ENCODE measurements at regions not wholly inside any gene's neighbourhood (a gene's known extent, or its start where the extent isn't known, plus 50 kb on each side); places are given as distances from the start of the nearest gene placed in this dataset.

GRCh38 chr17:55962951-55963401 lies 190.3 kb upstream of the ANKFN1 start:
- TF ChIP-seq, protein P1, sequence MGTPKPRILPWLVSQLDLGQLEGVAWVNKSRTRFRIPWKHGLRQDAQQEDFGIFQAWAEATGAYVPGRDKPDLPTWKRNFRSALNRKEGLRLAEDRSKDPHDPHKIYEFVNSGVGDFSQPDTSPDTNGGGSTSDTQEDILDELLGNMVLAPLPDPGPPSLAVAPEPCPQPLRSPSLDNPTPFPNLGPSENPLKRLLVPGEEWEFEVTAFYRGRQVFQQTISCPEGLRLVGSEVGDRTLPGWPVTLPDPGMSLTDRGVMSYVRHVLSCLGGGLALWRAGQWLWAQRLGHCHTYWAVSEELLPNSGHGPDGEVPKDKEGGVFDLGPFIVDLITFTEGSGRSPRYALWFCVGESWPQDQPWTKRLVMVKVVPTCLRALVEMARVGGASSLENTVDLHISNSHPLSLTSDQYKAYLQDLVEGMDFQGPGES (IDR thresholded peaks at IDR 0.05), result no peak
- TF ChIP-seq CHD1 (IDR thresholded peaks at IDR 0.05; ENCODE audit: low read depth, low read length) (no peak), EZH2 (IDR thresholded peaks at IDR 0.05; ENCODE audit: borderline replicate concordance, control insufficient read depth, low read depth, low read length) (no peak), CHD2 (IDR thresholded peaks at IDR 0.05; ENCODE audit: borderline replicate concordance, low read depth, low read length) (no peak), NFIC (IDR thresholded peaks at IDR 0.05; ENCODE audit: low read depth, low read length) (no peak), RAD21 (IDR thresholded peaks at IDR 0.05; ENCODE audit: insufficient read depth, low read depth, low read length) (no peak), SRF (IDR thresholded peaks at IDR 0.05; ENCODE audit: low read depth in 2 of 2, low read length in 2 of 2) (no peak), POLR2AphosphoS2 (IDR thresholded peaks at IDR 0.05; ENCODE audit: low read depth, low read length) (no peak), SMC3 (IDR thresholded peaks at IDR 0.05; ENCODE audit: borderline replicate concordance, low read length) (no peak), PRDM15 (CRISPR knock-in tag; IDR thresholded peaks at IDR 0.05) (no peak), TAF1 (IDR thresholded peaks at IDR 0.05; ENCODE audit: borderline replicate concordance, low read depth, low read length) (no peak), ZNF24 (IDR thresholded peaks at IDR 0.05) (no peak)
- TF ChIP-seq, protein P2, sequence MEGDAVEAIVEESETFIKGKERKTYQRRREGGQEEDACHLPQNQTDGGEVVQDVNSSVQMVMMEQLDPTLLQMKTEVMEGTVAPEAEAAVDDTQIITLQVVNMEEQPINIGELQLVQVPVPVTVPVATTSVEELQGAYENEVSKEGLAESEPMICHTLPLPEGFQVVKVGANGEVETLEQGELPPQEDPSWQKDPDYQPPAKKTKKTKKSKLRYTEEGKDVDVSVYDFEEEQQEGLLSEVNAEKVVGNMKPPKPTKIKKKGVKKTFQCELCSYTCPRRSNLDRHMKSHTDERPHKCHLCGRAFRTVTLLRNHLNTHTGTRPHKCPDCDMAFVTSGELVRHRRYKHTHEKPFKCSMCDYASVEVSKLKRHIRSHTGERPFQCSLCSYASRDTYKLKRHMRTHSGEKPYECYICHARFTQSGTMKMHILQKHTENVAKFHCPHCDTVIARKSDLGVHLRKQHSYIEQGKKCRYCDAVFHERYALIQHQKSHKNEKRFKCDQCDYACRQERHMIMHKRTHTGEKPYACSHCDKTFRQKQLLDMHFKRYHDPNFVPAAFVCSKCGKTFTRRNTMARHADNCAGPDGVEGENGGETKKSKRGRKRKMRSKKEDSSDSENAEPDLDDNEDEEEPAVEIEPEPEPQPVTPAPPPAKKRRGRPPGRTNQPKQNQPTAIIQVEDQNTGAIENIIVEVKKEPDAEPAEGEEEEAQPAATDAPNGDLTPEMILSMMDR (IDR thresholded peaks at IDR 0.05 in 2 of 3, conservative IDR thresholded peaks at IDR 0.05 in 1 of 3; ENCODE audit: control insufficient read depth in 2 of 3, extremely low read depth in 1 of 3, insufficient read depth in 1 of 3, low read depth in 3 of 3, low read length in 3 of 3), result no peak
